SK-N-MC (cell line): ENCODE measurements at regions not wholly inside any gene's neighbourhood (a gene's known extent, or its start where the extent isn't known, plus 50 kb on each side); places are given as distances from the start of the nearest gene placed in this dataset.

Source experiments
- EZH2 ChIP-seq: fragments of 200-600 bp; sonication (generic); IDR thresholded peaks from one replicate; pipeline ENCODE4 v1.6.1; 2017; ENCODE audit warnings: antibody characterized with exemption
- FOXP2 ChIP-seq: optimal IDR thresholded peaks from 2 replicates; pipeline ENCODE3; 2011; ENCODE audit warnings: mild to moderate bottlenecking, moderate library complexity; ENCODE audit not compliant: insufficient read depth; ENCODE audit errors: extremely low read length, control extremely low read depth
- POLR2AphosphoS5 ChIP-seq: IDR thresholded peaks from 2 replicates; pipeline ENCODE4 v1.6.1; 2012; ENCODE audit warnings: mild to moderate bottlenecking, low read depth, low read length, borderline replicate concordance

DNA sequence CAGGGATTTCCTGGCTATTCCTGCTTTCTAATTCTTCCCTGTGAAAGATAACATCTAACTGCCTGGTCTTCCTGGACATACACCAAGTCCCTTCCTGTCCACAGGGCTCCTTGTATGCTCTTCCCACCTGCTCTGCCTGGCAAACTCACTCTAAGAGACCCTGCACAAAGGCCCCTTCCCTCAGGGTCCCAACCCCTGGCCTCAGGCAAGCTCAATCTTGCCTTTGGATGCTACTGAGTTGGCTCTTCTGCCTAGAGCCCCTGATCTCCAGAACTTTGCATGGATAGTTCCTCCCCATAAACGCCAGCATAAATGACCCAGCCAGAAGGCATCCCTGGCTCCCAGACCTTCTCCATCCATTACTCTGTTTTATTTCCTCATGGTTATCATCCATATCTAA, 98.3 kb upstream of the OTOS start:
- TF ChIP-seq POLR2AphosphoS5, result no peak
- TF ChIP-seq EZH2, result no peak
- TF ChIP-seq FOXP2, result no peak
